PC-3 (cell line): ENCODE measurements at regions not wholly inside any gene's neighbourhood (a gene's known extent, or its start where the extent isn't known, plus 50 kb on each side); places are given as distances from the start of the nearest gene placed in this dataset.

ENCODE experiments used
- CTCF ChIP-seq: fragments of 300-600 bp; sonication (generic); conservative IDR thresholded peaks from 2 replicates; pipeline ENCODE4 v1.5.1; 2017; ENCODE audit warnings: antibody characterized with exemption, low read depth, mild to moderate bottlenecking, low read length
- EZH2 ChIP-seq: fragments of 300-600 bp; sonication (generic); IDR thresholded peaks from one replicate; pipeline ENCODE4 v1.6.1; 2017; ENCODE audit warnings: antibody characterized with exemption, mild to moderate bottlenecking, low read length; ENCODE audit not compliant: unreplicated experiment

- no peak for TF ChIP-seq CTCF
- no peak for TF ChIP-seq EZH2
Measured at GRCh38 chr12:23217667-23218066, 592.7 kb downstream of the ETNK1 start.
